Esophagus muscularis mucosa (tissue), 4 donors: ENCODE measurements at regions not wholly inside any gene's neighbourhood (a gene's known extent, or its start where the extent isn't known, plus 50 kb on each side); places are given as distances from the start of the nearest gene placed in this dataset.

Source experiments
- CTCF ChIP-seq, 3 experiments: fragments of 200-600 bp in 2 of 3; fragments of 450-650 bp in 1 of 3; sonication (generic) in 2 of 3; IDR thresholded peaks; one replicate each; pipeline ENCODE4 v1.5.1; 2017 to 2019; ENCODE audit warnings: antibody characterized with exemption in 3 of 3, mild to moderate bottlenecking in 2 of 3, moderate library complexity in 1 of 3
- EP300 ChIP-seq: sonication (generic); formaldehyde crosslinking; IDR thresholded peaks from one replicate; pipeline ENCODE4 v1.6.1; 2017; ENCODE audit warnings: antibody characterized with exemption
- POLR2A ChIP-seq: fragments of 450-650 bp; IDR thresholded peaks from one replicate; pipeline ENCODE4 v1.6.1; 2017; ENCODE audit warnings: antibody characterized with exemption, moderate library complexity, mild to moderate bottlenecking, low read depth
- POLR2AphosphoS5 ChIP-seq, 2 donors: sonication (generic); formaldehyde crosslinking; IDR thresholded peaks; one replicate each; pipeline ENCODE4 v1.6.1; 2017; ENCODE audit warnings: antibody characterized with exemption in 2 of 2

- TF ChIP-seq CTCF (IDR thresholded peaks at IDR 0.05): no peak
- TF ChIP-seq POLR2A: no peak
- no peak for TF ChIP-seq POLR2AphosphoS5 (IDR thresholded peaks at IDR 0.05)
- no peak for TF ChIP-seq EP300
Observed at GRCh38 chr9:106479679-106480078, 383.3 kb upstream of the ZNF462 start.
